Endodermal cell (in vitro differentiated cells): ENCODE measurements at regions not wholly inside any gene's neighbourhood (a gene's known extent, or its start where the extent isn't known, plus 50 kb on each side); places are given as distances from the start of the nearest gene placed in this dataset.

Experiments
- DNase-seq: peaks from one replicate; pipeline ENCODE4 v3.0.0-alpha.2; 2017
- H3K27ac ChIP-seq: 2 replicates; pipeline ENCODE4 v1.5.1; 2013; ENCODE audit warnings: mild to moderate bottlenecking, low read depth, low read length, moderate library complexity
- H3K27me3 ChIP-seq: 2 replicates; pipeline ENCODE4 v1.6.1; 2013; ENCODE audit warnings: mild to moderate bottlenecking, low read length, moderate library complexity; ENCODE audit not compliant: insufficient read depth, control insufficient read depth, poor library complexity, severe bottlenecking
- H3K36me3 ChIP-seq: 2 replicates; pipeline ENCODE4 v1.7.0; 2013; ENCODE audit warnings: mild to moderate bottlenecking, low read length, moderate library complexity; ENCODE audit not compliant: control insufficient read depth, insufficient read depth
- H3K4me1 ChIP-seq: one replicate; pipeline ENCODE4 v1.7.0; 2013; ENCODE audit warnings: low read length; ENCODE audit not compliant: control insufficient read depth, insufficient read depth
- H3K4me3 ChIP-seq: 2 replicates; pipeline ENCODE4 v1.5.1; 2013; ENCODE audit warnings: mild to moderate bottlenecking, low read length, moderate library complexity
- H3K9ac ChIP-seq: 2 replicates; pipeline ENCODE4 v1.6.1; 2013; ENCODE audit warnings: mild to moderate bottlenecking, low read length, moderate library complexity; ENCODE audit not compliant: poor library complexity, severe bottlenecking; ENCODE audit errors: extremely low read depth
- H3K9me3 ChIP-seq: 2 replicates; pipeline ENCODE4 v1.6.1; 2013; ENCODE audit warnings: mild to moderate bottlenecking, low read length, moderate library complexity; ENCODE audit not compliant: control insufficient read depth
- H3K27ac Mint-ChIP-seq: 2 replicates; pipeline ENCODE4 v1.8.0; 2020; ENCODE audit warnings: mixed read lengths
- H3K27me3 Mint-ChIP-seq: 2 replicates; pipeline ENCODE4 v1.8.0; 2021; ENCODE audit warnings: mild to moderate bottlenecking, mixed read lengths; ENCODE audit not compliant: insufficient read depth
- H3K36me3 Mint-ChIP-seq: 2 replicates; pipeline ENCODE4 v1.8.0; 2020; ENCODE audit warnings: low read depth, mixed read lengths
- H3K4me1 Mint-ChIP-seq: 2 replicates; pipeline ENCODE4 v1.8.0; 2020; ENCODE audit warnings: mixed read lengths
- H3K4me3 Mint-ChIP-seq: 2 replicates; pipeline ENCODE4 v1.8.0; 2020; ENCODE audit warnings: mild to moderate bottlenecking, moderate library complexity, mixed read lengths
- H3K9me3 Mint-ChIP-seq: 2 replicates; pipeline ENCODE4 v1.8.0; 2020; ENCODE audit warnings: mild to moderate bottlenecking, mixed read lengths
- WGBS, 2 experiments: methylation state at CpG; one replicate each; pipeline versions ENCODE4 v1.1.5 to v1.1.7; 2013; ENCODE audit warnings: missing lambda C conversion rate in 2 of 2, mixed read lengths in 1 of 2; ENCODE audit not compliant: insufficient coverage in 1 of 2, insufficient read length in 1 of 2; 5-methylcytosine and 5-hydroxymethylcytosine counted together
- TF ChIP-seq, protein P1 (sequence below): fragments of 200-600 bp; sonication (generic); conservative IDR thresholded peaks from 2 replicates; pipeline ENCODE4 v1.5.0; 2021; ENCODE audit warnings: antibody characterized with exemption, mild to moderate bottlenecking

DNA sequence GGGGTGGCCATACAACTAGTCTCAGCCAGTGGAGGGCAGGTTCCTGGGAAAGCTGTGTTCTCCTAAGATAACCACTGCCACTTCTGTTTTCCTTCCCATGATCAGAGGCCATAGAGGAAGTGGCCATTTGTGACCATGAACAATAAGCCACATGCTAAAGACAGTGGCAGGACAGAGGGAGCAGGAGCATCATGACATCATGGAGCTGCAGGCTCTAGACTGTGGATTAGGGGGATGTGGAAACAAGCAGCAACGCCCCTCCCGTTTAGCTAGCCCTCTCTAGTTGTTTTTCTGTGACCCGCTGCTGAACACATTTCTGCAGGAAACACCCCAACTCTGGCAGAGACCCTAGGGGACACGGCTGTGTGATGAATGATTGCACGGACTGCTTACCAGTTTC lies 195.0 kb upstream of the NECTIN1 start:
- peaks cover 61% of the 10 kb centered on the region for H3K27me3 Mint-ChIP-seq
- 92 to 93% methylated on average over 5 of the region's 5 CpGs for WGBS, 2 experiments
- no peak overlapping the region for H3K9ac ChIP-seq
- H3K36me3 Mint-ChIP-seq, result no peaks in the 10 kb centered on the region
- no peak overlapping the region for H3K4me3 Mint-ChIP-seq
- no peak overlapping the region for H3K27ac ChIP-seq
- no peaks in the 10 kb centered on the region for H3K9me3 ChIP-seq
- H3K4me1 Mint-ChIP-seq, result peaks cover 6% of the 10 kb centered on the region
- no peak for DNase-seq
- H3K4me1 ChIP-seq, result no peaks in the 10 kb centered on the region
- H3K27me3 ChIP-seq, result peaks cover 13% of the 10 kb centered on the region
- no peak overlapping the region for H3K27ac Mint-ChIP-seq
- TF ChIP-seq, protein P1, sequence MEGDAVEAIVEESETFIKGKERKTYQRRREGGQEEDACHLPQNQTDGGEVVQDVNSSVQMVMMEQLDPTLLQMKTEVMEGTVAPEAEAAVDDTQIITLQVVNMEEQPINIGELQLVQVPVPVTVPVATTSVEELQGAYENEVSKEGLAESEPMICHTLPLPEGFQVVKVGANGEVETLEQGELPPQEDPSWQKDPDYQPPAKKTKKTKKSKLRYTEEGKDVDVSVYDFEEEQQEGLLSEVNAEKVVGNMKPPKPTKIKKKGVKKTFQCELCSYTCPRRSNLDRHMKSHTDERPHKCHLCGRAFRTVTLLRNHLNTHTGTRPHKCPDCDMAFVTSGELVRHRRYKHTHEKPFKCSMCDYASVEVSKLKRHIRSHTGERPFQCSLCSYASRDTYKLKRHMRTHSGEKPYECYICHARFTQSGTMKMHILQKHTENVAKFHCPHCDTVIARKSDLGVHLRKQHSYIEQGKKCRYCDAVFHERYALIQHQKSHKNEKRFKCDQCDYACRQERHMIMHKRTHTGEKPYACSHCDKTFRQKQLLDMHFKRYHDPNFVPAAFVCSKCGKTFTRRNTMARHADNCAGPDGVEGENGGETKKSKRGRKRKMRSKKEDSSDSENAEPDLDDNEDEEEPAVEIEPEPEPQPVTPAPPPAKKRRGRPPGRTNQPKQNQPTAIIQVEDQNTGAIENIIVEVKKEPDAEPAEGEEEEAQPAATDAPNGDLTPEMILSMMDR, result no peak
- no peak overlapping the region for H3K4me3 ChIP-seq
- no peaks in the 10 kb centered on the region for H3K9me3 Mint-ChIP-seq
- no peaks in the 10 kb centered on the region for H3K36me3 ChIP-seq

DNA sequence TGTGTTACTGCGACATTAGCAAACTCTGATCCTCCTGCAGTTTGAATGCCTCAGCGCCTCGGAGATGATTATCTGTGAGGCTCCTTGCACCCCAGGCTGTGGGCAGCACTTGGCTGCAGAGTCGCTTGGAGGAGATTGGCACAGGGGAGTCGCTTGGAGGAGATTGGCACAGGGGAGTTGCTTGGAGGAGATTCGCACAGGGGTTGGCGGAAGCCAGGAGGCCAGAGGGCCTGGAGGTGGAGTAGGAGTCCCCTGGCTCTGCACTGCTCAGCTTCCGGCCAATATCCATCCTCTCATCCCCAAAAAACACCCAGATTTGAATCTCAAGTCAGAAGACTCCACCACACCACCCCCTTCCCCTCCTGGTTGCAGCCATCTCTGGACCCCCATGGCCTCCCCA lies 192.6 kb upstream of the NECTIN1 start:
- Histone ChIP-seq H3K4me1 (no peaks in the 10 kb centered on the region), H3K36me3 (no peaks in the 10 kb centered on the region), H3K27ac (no peak overlapping the region), H3K9me3 (no peaks in the 10 kb centered on the region), H3K9ac (no peak overlapping the region), H3K4me3 (no peak overlapping the region), H3K27me3 (peaks cover 10% of the 10 kb centered on the region)
- 94 to 97% methylated on average over 3 to 8 of the region's 8 CpGs for WGBS, 2 experiments
- Mint-ChIP-seq H3K36me3 (no peaks in the 10 kb centered on the region), H3K27ac (no peak overlapping the region), H3K4me3 (no peak overlapping the region), H3K9me3 (no peaks in the 10 kb centered on the region), H3K27me3 (peaks cover 60% of the 10 kb centered on the region), H3K4me1 (peaks cover 6% of the 10 kb centered on the region)
- no peak for DNase-seq
- TF ChIP-seq, protein P1, result no peak

DNA sequence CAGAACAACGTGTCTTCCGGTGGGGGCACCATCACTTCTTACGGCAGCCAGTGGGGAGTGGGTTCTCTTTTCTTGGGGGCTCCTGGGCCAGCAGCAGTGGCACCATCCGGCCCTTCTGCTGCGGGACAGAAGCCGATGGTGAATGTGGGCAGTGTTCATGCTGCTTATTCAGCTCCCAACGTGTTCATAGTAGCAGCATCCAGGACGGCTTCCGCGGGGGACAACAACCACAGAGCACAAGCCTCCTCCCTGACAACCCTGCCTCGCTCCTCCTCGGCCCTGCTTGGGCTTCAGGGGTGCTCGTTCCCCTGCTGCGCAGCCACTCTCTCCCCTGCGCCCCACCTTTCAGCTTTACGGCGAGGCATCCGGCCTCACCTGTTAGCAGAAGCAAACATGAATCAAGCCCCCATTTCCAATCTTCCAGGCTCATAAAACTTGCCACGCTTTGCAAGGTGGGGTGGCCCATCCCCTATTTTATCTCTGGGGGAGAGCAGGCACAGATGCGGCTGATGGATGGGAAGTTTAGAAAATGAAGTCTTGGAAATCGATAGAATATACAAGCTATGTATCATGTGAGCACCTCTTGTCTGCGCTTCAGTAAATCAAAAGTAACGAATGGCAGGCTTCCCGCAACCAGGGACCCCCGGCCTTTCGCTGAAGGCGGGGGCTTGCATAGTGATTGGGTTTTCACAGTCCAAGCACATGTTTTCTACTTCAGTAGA lies 191.8 kb upstream of the NECTIN1 start:
- Mint-ChIP-seq H3K4me3 (no peak overlapping the region), H3K27me3 (peaks cover 59% of the 10 kb centered on the region), H3K4me1 (peaks cover 6% of the 10 kb centered on the region), H3K27ac (no peak overlapping the region), H3K36me3 (no peaks in the 10 kb centered on the region), H3K9me3 (peaks cover 3% of the 10 kb centered on the region)
- TF ChIP-seq, protein P1, result no peak
- no peaks in the 10 kb centered on the region for H3K4me1 ChIP-seq
- peaks cover 10% of the 10 kb centered on the region for H3K27me3 ChIP-seq
- WGBS, 2 experiments, result 93 to 94% methylated on average over 22 to 27 of the region's 27 CpGs
- no peak overlapping the region for H3K9ac ChIP-seq
- no peaks in the 10 kb centered on the region for H3K36me3 ChIP-seq
- H3K9me3 ChIP-seq, result no peaks in the 10 kb centered on the region
- no peak overlapping the region for H3K27ac ChIP-seq
- no peak for DNase-seq
- no peak overlapping the region for H3K4me3 ChIP-seq
